HCT116 (cell line): ENCODE measurements at regions not wholly inside any gene's neighbourhood (a gene's known extent, or its start where the extent isn't known, plus 50 kb on each side); places are given as distances from the start of the nearest gene placed in this dataset.

Source experiments
- ATF3 ChIP-seq: IDR thresholded peaks from 2 replicates; pipeline ENCODE4 v1.6.1; 2012
- CTCF ChIP-seq, 3 experiments: fragments of 200-600 bp in 1 of 3; sonication (generic) in 1 of 3; IDR thresholded peaks in 2 of 3; conservative IDR thresholded peaks in 1 of 3; 2 replicates each; pipeline ENCODE4 v1.5.1; 2012 to 2017; ENCODE audit warnings: low read depth in 2 of 3, low read length in 2 of 3, antibody characterized with exemption in 1 of 3, borderline replicate concordance in 1 of 3, control low read depth in 1 of 3, mild to moderate bottlenecking in 1 of 3, mixed read lengths in 1 of 3, mixed run types in 1 of 3, moderate library complexity in 1 of 3; ENCODE audit not compliant: insufficient read depth in 1 of 3
- MAX ChIP-seq: IDR thresholded peaks from 2 replicates; pipeline ENCODE4 v1.6.1; 2012
- POLR2A ChIP-seq: IDR thresholded peaks from 2 replicates; pipeline ENCODE4 v1.7.0; 2011; ENCODE audit warnings: borderline replicate concordance; ENCODE audit not compliant: insufficient read depth, insufficient read length; ENCODE audit errors: extremely low read depth
- POLR2AphosphoS5 ChIP-seq: IDR thresholded peaks from 2 replicates; pipeline ENCODE4 v1.6.1; 2011; ENCODE audit warnings: mild to moderate bottlenecking, low read depth, low read length, moderate library complexity
- ZFX ChIP-seq: fragments of 450-650 bp; IDR thresholded peaks from 2 replicates; pipeline ENCODE4 v1.6.1; 2017

- TF ChIP-seq POLR2AphosphoS5 = no peak
- TF ChIP-seq CTCF (IDR thresholded peaks at IDR 0.05 in 2 of 3, conservative IDR thresholded peaks at IDR 0.05 in 1 of 3; ENCODE audit: borderline replicate concordance in 1 of 3, insufficient read depth in 1 of 3, low read depth in 2 of 3, low read length in 2 of 3) = no peak
- TF ChIP-seq MAX = no peak
- no peak for TF ChIP-seq ZFX
- TF ChIP-seq POLR2A = no peak
- TF ChIP-seq ATF3 = no peak
Observed at GRCh38 chr5:54378707-54379106, 68.3 kb upstream of the ARL15 start.
